GM18526 (cell line): ENCODE measurements at regions not wholly inside any gene's neighbourhood (a gene's known extent, or its start where the extent isn't known, plus 50 kb on each side); places are given as distances from the start of the nearest gene placed in this dataset.

Experiments used
- POLR2A ChIP-seq: IDR thresholded peaks from 3 replicates; pipeline ENCODE4 v1.6.1; 2011; ENCODE audit not compliant: insufficient read length; ENCODE audit errors: extremely low read depth

DNA sequence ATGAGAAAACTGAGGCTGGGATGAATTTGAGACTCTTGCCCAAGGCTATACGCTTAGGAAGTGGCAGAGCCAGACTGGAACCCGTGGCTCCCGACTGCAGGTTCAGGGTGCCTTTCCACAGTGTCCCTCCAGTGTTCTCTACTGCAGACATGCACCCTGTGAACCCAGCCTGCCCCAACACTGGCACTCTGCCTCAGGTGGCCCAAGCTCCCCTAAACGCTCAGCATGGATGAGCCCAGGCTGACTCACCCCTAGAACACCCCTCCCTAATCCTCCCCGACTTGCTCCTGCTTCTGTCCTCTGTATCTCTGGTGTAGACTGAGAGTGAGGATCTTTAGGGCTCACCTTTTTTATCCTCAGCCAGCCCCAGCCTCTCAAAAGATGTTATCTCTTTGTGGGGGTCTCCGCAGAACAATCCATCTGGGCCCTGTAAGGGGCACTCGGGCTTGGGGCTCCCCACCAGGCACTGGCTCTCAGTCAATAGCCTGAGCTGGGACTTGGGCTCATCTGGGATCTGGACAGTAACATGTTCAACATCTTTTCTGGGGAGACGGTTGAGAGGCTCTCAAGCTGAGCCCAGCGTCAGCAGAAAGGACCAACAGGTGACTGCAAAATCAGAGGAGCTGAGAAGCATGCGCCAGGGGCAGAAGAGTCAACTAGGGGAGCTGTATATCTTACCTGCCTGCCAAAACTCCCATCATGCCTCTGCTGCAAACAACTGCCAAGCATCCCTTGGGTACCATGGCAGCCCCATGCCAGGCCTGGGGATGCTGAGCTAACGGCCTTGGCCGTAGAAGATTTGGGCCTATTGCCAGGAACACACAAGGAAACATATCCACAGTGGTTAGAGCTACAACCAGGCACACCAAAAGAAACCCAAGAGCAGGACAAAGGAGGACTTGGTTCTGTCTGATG, 176.2 kb downstream of the BUD13 start:
- no peak for TF ChIP-seq POLR2A

GRCh38 chr11:116595305-116595880, 177.4 kb downstream of the BUD13 start:
- TF ChIP-seq POLR2A, result no peak

DNA sequence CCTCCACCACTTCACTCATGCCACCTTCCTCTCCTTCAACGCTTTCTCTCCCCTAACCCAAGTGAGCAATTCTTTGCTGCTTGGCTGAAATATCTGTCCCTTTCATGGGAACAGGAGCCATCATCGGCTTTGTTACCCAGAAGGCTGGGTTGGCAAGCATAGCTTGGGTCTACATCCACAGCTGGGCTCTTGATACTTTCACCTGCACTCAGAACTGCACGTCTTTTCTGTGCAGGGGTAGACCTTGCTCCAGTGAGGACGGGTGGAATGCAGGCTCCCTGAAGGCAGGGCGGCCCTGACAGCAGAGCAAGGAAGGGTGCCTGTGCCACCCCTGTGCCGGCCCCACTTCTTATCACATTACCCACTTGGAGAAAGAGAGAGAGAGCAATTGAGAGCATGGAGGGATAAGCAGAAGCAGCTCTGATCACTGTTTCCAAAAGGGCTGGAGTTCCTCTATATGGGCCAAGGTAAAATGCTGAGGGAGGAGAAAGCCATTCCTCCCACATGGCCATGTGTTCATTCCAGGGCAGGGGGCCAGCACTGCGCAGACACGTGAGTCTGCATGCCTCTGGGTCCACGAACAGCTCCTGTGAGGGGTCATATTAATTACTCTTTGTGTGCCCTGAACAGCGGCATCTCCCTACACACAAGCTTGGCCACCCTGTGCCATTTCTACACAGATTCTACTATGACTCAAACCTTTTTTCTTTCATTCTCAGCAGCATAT, 181.8 kb downstream of the BUD13 start:
- no peak for TF ChIP-seq POLR2A

DNA sequence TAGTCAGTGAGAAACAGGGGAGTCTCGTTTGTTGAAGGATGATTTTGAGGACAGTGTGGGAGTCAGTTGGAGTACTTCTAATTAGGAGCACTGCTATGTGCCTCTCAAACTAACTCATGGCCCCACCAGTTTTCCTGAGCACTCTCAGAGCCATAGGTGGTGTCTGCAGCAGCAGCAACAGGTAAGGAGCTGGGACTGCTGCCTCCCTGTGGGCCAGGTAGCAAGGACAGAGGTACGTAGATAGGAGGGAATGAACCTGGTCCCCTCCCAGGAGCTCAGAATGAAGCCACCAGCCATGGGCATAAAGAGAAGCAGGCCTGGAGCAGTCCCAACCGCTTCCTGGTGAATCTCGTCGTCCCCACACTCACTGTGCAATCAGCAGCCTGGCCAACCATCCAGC, 183.4 kb downstream of the BUD13 start:
- TF ChIP-seq POLR2A, result no peak

DNA sequence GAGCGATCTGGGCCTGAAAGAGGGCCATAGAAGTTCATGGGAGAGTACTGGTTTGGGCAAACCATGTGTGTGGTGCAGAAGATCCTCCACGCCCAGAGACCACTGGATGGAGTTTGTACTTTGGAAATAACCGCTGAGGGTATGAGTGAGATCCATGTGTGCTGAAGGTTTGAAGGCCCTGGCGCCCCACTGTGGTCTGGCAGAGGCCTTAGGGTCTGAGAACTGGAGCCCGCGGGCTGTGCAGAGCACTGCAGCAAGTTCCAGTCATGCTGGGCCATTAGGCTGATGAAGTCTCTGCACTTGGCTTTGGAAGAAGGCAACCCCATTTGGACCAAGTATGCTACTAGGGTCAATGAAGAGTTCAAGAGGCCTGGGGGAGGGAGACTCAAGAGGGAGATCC, 186.4 kb downstream of the BUD13 start:
- TF ChIP-seq POLR2A, result no peak

DNA sequence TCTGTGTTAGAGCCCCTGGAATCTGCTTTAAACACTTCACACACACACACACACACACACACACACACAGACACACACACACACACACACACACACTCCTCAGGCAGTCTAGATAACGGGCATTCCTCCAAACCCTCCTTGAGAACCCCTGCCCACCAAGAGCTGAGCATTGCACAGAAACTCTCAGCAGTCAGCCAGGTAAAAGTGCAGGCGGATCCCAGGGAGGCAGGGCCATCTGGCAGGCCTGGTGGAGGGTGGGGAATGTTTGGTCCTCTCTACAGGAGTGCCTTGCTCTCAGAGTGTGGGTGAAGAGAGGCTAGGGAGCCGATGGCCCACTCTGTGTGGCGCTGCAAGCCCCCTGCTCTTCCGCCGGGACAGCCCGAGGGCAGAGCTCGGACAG, 190.2 kb downstream of the BUD13 start:
- TF ChIP-seq POLR2A, result no peak

DNA sequence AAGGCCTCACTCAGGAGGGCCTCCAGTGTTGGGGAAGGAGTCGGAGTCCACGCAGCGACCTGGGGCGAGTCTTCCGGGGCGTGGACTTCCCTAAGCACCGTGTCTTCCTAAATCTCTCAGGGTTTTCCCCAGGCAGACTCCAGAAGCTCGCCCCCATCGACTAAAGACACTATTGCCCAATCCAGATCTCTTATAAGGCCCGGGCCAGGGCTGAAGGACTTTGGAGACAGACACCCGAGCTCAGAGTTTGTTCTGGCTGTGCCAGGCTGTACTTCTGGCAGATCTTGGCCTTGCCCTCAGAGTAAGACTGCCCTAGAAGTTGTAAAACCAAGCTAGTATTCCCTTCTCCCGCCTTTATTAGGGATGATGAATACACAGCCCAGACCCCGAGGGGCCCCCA, 191.4 kb downstream of the BUD13 start:
- TF ChIP-seq POLR2A, result no peak

- TF ChIP-seq POLR2A, result no peak
Measured at GRCh38 chr11:116580799-116581198, 192.0 kb downstream of the BUD13 start.

GRCh38 chr11:116579857-116580727, 192.7 kb downstream of the BUD13 start:
- no peak for TF ChIP-seq POLR2A

GRCh38 chr11:116579031-116579653, 193.6 kb downstream of the BUD13 start:
- no peak for TF ChIP-seq POLR2A

- no peak for TF ChIP-seq POLR2A
Measured at GRCh38 chr11:116577956-116578355, 194.8 kb downstream of the BUD13 start.

DNA sequence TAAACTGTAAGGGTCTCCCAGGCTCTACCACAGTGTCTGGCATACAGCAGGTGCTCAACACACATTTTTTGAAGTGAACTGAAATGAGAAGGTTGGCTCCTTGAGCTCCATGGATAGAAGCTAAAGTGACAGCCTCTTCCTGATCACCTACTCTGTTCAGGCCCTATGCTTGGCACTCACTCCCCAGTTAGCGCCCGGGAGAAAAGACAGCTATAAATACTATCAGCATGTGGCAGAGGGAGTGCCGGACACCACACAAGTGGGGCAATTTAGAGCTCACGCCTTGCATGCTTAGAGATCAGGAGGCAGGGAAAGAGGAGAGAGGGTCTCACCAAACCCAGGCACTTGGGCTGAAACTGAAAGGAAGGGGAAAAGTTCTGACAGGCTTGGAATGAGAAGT, 195.5 kb downstream of the BUD13 start:
- no peak for TF ChIP-seq POLR2A

DNA sequence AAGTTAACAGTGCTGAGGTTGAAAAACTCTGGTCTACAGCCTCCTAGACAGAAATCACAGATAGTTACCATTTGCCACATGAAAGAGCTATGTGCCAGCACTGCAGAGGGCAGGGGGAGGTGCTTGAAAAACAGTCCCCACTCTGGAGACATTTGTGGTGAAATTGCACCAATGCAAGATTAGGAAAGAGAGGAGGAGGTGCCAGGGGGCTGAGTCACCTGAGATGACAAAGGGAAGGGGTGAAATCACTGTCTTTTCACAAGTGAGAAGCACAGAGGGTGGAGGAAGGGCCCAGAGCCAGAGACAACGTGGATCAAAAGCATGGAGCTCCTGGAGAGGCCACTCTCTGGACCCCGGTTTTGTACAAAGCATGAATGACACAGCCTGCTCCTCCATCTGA, 196.3 kb downstream of the BUD13 start:
- no peak for TF ChIP-seq POLR2A

DNA sequence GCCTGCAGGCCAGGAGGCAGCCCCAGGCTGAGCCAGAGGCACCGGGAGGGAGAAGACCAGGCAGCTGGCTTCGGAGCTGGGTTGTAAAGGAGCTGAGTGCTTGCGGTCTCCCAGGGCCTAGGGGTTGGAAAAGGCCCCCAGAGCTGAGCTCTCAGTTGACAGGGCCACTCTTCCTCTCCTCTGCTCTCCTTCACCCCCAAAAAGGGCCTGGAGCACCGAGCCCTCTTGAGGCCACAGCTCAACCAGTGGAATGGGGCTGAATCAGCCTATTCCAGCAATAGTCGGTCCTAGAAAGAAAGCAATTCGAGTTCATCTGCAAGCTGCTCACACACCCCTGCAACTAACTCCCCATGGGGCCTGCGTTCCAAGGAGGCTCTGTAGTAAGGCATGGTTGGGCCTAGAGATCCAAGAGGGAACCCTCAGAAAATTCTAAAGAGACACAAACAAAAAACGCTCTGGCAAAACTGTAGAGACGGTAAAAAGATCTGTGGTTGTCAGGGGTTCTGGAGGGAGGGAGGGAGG, 205.0 kb downstream of the BUD13 start:
- TF ChIP-seq POLR2A, result no peak
